Stimulated activated CD4-positive, alpha-beta T cell treated with anti-CD3 and anti-CD28 coated beads, Interleukin-4, amount 100 ng/mL, for 4 hours (primary cell): ENCODE measurements at regions not wholly inside any gene's neighbourhood (a gene's known extent, or its start where the extent isn't known, plus 50 kb on each side); places are given as distances from the start of the nearest gene placed in this dataset.
"Not testable (repeated sequence)": the region's sequence is repeated elsewhere in the genome, so short reads cannot be mapped to it uniquely, and the experiment has no call there.

Experiments used
- DNase-seq, 2 experiments: peaks; one replicate each; pipeline ENCODE4 v3.0.0-alpha.2; 2020

DNA sequence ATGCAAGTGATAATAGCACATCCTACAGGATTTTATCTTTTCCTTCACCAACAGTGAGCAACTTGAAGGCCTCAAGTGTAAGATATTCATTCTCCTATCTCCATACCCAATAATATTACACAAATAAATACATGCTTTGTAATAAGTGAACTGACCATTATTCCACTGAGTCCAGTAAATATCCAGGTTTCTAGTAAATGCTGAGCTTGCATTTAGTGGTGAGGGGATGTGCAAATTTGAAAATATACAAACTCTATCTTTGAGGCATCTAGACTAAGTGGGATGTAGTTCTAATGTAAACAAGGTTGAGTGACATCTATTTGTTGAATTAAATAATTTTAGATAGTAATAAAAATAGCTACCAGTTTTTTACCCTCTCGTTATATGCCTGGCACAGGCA, 587.6 kb upstream of the IL12A start:
- DNase-seq: no peak

DNA sequence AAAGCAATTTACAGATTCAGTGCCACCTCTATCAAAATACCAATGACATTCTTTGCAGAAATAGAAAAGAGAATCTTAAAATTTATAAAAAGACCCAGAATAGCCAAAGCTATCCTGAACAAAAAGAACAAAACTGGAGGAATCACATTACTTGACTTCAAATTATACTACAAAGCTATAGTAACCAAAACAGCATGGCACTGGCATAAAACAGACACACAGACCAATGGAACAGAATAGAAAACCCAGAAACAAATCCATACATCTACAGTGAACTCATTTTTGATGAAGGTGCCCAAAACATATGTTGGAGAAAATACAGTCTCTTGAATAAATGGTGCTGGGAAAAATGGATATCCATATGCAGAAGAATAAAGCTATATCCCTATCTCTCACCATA, 578.9 kb upstream of the IL12A start:
- not testable (repeated sequence) for DNase-seq

DNA sequence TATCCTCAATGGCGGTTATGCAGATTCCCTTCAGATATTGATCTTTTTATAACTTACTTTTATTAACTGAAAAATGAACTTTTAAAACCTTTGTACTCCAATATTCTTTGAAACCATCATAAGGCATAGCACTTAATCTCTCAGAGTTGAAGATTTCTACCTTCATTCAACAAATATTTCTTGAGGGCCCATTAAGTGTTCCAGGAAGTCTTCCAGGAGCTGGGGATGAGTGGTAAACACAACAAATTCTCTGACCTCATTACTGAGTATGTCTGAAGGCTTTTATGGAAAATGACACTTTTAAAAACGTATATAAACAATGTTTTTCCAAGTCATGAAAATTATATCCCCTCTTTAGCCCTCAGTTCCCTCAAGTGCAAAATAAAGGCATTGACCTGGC, 575.3 kb upstream of the IL12A start:
- no peak for DNase-seq

DNA sequence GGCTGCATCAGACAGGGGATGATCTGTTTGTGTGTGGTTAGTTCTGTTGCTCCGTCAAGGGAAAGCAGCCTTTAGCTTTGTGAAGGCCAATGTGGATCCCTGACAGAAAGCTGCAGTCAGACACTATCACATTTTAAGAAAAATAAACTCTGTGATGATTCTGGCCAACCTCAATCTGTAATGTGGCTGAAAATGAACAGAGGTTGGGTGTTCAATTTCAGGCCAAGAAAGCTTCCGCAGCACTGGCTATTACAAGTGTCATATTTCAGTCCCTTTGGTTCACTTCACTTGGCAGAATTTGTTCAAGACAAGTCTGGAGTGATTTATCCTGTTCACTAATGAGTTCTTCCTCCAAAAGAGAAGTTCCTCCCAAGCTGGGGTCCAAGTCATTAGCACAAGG, 571.8 kb upstream of the IL12A start:
- DNase-seq: no peak

DNA sequence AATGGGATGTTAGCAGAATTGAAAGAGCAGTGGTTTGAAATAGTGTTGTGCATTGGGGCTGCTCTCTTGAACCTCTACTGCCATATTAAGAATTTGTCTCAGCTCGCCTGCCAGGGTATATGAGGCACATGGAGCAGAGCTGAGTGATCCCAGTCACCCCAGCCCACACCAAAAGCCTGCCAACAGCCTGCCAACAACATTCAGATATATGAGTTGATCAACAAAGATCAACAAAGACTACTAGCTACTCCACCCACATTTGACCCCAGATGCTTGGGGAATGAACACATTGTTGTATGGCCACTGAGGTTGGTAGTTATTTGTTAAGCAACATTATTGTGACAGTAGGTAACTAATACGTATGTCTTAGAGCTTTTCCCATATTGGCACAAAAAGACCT, 570.9 kb upstream of the IL12A start:
- no peak for DNase-seq

DNA sequence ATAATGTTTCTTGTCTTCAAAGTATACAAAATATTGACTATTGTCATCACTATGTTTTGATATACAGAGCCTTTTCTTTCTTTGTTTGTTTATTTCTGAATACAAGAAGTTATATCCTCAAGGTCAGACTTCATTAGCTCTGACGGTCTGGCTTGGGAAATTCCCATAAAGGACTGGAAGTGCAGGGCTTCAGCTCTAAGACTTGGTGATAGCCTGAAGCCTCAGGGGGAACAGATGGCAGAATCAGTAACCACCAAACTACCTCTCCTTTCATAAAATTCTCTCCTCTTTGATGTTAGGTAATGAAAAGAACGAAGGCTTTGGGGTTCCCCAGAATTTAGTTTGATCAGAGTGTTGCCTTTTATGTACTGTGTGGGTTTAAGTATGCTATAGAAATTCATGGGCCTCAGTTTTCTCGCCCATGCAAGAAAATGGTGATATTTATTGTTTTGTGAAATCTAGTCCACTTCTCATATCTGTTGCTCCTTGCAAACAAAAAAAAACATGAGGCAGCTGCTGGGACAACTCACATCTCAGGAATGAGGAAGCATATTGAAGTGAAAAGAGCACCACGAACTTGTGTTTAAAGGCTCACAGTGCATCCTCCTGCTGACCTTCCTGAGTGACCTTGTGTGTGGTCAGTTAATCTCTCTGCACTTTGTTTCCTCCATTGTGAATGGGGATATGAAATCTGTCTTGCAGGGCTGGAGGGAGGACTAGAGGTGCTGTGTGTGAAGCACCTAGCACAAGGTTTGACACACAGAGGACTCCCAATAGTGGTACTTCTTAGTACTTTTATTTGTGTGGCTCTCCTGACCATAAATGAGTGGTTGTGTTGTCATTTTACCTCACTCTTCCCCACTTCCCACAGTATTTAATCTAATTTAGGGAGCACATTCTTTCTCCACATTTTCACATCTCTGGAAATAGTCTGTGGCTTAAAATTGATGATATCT, 569.8 kb upstream of the IL12A start:
- no peak for DNase-seq

DNA sequence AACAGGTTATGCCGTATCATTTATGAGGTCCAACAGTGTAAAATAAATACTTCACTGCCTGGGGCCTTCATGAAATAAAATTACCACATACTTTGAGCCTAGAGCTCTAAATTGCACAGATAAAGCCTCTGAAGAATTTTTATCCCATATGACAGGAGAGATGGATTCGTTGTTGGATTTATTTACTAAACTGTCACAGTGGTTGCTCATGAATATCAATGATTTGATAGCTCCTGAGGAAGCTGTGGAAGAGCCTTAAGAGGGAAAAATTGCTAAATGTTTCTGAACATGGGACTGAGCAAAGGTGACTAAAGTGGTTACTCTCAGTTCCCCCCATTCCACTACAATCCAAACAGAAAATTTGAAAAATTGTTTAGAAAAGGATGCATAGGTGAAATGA, 558.9 kb upstream of the IL12A start:
- DNase-seq: no peak

DNA sequence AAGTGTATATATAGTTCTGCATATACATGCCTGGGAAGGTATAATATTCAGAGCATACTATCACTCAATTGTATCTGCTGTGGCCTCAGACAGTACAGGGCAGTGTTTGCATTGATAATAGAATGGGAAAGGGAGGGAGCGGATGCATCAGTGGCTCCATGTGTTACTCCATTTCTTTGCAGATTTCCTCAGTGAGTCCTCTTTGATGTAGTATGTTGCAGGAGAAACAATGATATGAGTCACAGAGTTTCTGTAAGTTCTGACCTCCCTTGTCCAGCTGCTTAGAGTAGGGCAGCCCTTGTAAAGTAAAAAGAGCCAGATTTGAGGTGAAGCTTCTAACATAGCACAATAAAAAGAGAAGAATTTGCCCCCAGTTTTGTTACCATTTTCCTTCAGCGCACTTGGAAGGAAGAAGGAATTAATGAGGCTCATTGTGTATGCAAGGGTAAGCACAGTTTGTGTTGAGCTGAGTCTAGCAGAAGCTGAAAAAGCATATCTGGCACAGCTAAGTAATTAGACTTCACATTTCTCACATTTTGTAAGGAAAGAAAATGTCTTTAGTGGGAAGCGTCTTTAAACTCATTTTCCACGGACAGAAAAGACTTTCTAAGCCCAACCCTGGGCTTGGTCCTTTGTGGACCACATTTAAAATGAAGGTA, 555.8 kb upstream of the IL12A start:
- no peak for DNase-seq

DNA sequence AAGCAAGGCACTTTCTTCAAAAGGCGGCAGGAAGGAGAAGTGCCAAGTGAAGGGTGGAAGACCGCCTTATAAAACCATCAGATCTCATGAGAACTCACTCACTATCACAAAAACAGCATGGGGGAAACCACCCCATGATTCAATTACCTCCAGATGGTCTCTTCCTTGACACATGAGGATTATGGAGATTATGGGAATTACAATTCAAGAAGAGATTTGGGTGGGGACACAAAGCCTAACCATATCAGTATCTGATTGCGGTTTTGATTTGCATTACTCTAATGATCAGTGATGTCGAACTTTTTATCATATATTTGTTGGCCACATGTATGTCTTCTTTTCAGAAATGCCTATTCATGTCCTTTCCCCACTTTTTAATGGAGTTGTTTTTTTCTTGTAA, 549.3 kb upstream of the IL12A start:
- no peak for DNase-seq

DNA sequence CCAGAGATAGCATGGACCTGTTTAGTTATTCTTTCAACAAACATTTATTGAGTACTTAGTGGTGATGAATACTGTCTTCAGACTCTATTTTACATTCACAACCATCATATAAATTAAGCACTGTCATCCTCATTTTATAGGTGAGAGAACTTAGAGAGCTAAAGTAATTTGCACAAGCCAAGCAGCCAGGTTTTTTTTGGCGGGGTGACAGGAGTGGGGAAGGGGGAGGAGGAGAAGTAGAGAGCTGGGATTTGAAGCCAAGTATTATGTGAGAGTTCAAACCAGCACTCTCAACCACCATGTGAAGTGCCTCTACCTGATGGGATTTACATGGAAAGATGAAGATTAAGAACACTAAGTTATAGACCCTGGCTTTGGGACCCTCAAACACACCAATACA, 547.4 kb upstream of the IL12A start:
- no peak for DNase-seq

DNA sequence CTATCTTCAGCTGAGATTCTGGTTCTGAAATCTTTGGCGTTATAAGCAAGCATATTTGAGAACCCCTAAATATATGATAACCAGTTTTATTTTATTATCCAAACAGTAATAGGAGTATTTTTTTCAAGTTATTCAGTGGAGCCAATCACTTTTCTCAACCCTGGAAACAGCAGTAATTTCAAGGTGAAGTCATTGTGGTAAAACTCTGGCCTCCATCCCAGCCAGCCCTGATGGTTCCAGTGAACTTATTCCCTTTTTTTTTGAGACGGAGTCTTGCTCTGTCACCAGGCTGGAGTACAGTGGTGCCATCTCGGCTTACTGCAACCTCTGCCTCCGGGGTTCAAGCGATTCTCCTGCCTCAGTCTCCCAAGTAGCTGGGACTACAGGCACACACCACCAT, 545.4 kb upstream of the IL12A start:
- DNase-seq: no peak

DNA sequence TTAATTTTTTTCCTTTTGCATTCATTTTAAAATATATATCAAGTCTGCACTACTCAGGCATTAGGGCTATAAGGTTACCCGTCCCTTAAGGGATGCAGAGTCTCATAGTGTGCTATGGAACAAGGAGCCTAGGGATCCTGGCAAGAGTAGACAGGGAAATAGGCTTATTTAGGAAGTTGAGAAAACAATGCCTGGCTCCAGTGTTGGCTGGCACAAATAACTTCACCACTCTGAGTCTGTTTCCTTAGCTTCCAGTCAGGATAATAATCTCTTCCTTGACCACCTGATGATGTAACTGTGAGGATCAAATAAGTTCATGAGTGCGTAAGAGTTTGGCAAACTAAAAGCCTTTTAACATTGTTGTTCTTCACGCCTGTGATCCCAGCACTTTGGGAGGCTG, 540.8 kb upstream of the IL12A start:
- no peak for DNase-seq

DNA sequence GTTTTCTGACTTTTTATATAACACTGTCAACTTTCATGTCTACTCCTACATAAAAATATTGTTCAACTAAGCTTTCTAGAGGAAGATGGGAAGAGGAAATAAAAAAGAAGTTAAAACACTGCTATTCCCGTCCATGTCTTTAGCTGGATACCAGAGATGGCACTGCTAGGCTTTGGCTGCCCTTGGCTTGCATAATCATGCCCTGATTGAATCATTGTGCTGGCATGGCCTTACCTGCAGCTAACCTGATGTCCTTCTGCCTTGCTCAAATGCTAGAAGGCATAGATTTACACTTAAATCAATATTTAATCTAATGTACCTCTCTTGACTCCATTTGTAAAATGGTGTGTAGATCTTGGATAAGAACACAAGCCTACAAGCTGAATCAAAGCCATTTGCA, 539.7 kb upstream of the IL12A start:
- no peak for DNase-seq

DNA sequence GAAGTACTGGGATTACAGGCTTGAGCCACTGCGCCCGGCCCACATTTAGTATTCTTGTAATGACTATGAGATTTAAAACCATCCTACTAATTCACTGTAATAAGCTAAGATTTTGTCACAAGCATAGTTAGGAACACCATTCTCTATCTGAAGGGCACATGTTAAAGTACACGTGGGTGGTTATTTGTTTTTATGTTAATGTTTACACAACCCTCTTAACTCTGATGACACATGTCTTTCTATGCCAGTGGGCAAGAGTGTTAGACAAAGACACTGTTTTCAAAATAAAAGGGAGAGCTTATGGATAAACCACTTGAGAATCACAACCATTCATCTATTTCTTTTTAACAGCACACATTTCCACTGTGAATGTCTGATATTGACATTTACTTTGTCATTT, 537.6 kb upstream of the IL12A start:
- no peak for DNase-seq

DNA sequence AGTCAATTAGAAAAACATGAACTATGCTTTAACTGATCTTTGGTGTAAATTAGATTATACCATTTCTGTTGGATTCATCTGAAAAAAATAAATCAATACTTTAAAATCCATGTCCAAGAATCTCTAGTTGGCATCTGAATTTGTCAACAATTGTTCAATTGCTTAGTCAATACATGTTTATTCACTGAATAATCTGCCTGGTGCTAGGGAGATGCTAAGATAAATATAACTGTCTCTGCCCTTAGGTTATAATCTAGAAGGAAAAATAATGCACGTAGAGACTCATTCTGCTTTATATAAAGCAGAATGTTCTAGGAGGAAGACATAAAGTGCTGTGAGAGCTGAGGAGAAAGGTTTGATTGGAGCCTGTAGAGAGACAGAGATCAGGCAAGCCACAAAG, 537.2 kb upstream of the IL12A start:
- DNase-seq: no peak

DNA sequence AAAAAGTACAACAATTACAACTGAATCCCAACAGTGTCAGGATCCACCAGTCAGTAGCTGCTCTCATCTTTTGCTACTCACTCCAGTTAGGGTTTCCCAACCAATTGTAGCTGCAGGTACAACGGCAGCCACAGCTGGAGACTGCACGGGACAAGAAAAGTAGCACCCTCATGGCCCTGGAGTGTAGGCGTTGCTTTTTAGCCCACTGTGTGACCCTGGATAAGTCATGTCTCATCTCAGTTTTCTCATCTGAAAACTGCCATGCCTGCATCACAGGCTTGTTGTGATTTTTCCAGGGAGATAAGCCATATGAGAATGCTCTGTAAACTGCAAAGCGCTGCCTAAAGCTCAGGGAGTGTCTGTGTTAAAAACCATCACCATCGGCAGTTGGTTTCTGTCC, 535.6 kb upstream of the IL12A start:
- no peak for DNase-seq

DNA sequence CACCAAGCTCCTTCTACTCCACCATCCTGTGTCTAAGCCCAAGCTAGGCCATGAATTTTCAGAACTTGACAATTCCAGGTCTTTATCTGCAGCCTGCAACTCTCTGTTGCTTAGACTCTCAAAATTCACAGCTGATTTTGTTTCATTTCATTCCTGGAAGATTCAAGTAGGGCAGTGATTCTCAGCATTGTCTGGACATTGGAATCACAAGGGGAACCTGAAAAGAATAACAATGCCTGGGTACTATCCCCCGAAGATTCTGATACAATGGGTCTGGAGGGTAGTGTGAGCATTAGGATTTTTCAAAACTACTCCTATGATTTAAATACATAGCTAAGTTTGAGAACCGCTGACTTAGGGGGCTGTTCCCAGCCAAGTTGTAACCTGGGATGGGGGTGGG, 534.7 kb upstream of the IL12A start:
- no peak for DNase-seq

DNA sequence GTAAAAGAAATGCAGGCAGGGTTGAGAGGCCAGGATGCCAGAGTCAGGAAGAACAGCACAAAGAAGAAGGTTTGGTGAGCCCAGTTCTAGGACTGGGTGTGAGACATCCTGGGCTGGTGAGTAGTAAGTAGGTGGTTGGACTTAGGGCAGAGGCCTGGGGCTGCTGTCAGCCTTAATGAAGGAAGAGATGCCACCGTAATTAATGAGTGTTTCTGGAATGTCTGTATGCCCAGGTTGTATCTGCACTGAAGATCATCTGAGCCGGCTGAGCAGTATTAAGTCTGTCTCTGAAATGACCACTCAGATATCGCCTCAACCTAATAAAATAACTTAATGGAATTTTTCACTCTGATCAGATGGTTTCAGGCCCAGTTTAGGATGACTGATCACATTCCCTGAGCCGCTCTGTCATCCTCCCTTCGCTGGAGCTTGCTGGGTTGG, 532.9 kb upstream of the IL12A start:
- DNase-seq: no peak

DNA sequence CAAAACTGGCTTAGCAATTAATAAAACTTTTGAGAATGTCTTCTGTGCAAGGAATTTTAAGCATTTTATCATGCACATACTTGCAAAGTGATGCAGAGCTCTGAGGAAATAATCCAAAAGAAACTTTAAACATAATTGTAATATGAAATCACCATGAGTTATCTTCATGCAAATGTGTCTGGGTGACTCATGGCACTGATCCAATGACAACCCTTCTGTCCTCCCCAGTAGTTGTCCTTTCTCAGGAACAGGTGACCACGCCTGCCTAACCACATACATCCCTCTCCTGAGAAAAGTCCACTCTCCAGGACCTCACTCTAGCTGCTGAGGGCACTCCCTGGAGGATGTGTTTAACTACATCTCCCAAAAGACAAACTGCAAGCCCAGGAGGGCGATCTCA, 530.6 kb upstream of the IL12A start:
- DNase-seq: no peak

DNA sequence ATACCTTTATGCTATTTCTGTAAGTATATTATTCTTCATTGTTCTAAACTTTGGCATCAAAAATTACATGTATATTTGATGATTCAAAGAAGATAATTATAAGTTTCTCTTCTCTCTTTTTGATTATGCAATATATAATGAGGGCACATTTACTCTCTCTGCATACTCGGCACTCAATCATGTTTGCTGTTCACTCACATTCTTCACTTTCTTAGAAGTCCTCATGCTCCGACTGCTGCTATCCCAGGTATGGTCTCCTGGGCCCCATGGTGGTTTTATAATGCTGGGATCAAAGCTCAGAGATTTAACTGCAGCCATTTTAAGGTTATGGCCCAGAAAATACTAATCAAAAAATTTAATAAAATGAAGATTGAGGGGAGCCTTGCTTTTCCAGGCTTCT, 529.7 kb upstream of the IL12A start:
- DNase-seq: no peak

DNA sequence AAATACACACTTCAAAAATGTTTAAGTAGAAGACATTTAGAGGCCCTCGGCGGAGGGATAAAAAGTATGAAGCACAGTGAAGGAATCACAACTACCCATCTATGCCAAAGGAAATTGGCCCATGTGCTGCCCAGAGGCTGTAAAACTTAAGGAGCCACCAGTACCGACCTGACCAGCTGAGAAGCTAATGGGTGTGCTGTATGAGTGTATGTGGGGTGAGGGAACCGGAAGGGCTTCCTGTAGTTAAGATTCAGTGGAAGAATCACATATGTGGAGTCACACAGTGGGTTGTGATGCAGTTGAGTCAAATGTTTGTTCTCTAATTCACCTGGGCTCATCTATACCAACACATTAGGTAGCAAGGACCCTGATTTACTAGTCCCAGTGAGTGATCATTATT, 516.0 kb upstream of the IL12A start:
- DNase-seq: no peak

DNA sequence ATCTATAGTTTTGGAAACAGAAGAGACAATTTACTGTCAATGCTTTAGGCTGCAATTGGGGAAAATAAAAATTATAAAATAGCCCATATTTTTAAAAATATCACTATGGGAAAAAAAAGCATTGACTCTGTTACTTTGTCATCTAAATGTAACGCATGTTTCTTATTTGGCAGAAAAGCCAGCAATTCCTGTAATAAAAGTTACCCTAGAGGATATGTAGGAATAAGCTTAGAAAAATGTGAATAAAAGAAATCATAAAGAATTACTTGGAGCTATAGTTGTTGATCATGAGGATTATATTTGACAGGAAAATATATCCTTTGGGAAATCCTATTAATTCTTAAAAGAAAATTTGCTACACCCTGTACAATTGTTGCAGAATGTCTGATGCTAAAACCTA, 515.4 kb upstream of the IL12A start:
- DNase-seq: no peak

DNA sequence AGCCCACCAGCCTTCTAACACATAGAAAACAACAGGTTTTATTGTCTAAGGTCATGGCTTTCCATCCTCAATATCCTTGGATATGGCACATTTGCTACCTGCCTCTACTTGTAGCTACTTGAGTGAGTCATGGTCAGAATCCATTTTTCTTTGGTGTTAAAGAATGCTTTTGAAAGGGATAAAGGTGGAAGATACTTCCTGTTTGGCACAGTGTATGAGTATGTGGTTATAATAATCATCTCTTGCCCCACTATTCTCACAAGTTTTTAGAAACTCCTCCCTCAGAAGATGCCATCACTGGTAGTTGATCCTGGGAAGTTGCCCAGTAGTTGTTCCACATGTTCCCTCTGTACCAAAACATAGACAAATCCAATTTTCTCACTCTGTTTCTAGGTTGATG, 508.6 kb upstream of the IL12A start:
- DNase-seq: no peak

DNA sequence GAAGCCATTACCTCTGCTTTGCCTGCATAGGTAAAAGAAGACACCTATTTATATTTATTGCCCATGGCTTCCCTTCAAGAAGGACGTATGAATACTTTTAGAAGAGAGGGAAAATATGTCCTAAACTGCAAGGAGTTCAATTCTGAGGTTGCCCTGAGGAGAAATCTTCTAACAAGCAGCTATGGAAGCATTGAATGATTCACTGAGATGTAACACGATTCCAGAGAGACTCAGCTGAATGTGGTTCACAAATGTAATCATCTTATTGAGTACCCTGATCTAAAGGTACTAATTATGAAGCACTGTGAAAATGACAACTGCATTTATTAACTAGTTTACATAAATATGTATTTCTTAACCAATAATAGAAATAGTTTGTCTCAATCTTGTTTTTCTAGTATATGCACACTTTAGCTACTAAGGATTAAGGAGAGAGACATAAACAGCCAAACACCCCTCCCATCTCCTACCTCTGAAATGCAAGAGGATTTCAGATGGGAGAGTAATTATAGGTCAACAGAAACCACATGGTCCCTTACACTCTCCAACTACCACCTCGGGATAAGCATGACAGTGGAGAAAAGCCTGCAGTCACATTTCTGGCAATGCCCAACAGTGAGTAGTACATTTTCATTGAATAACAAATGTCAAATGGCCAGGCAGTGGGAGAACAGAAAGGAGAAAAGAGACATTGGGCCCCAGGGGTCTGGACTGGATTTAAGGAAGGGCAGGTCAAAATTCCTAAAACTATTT, 506.2 kb upstream of the IL12A start:
- DNase-seq: no peak
